Liver (tissue), 8 donors: ENCODE measurements at regions not wholly inside any gene's neighbourhood (a gene's known extent, or its start where the extent isn't known, plus 50 kb on each side); places are given as distances from the start of the nearest gene placed in this dataset.

Source experiments
- DNase-seq: peaks from one replicate; pipeline ENCODE4 v3.0.0-alpha.2; 2017; ENCODE audit warnings: low spot score
- H3K27ac ChIP-seq, 2 donors: one replicate each; pipeline ENCODE4 v1.7.0; 2013; ENCODE audit warnings: inconsistent platforms in 2 of 2, low read length in 2 of 2, control low read depth in 1 of 2, low read depth in 1 of 2, mild to moderate bottlenecking in 1 of 2
- H3K27me3 ChIP-seq, 4 donors: one replicate each; pipeline versions ENCODE4 v1.6.1 to v1.7.0; 2013; ENCODE audit warnings: low read length in 3 of 4, inconsistent platforms in 1 of 4, mild to moderate bottlenecking in 1 of 4, moderate library complexity in 1 of 4; ENCODE audit not compliant: control insufficient read depth in 4 of 4, insufficient read depth in 4 of 4
- H3K36me3 ChIP-seq, 4 donors: one replicate each; pipeline versions ENCODE4 v1.6.1 to v1.7.0; 2013; ENCODE audit warnings: low read length in 3 of 4, mild to moderate bottlenecking in 3 of 4, low read depth in 1 of 4, moderate library complexity in 1 of 4; ENCODE audit not compliant: control insufficient read depth in 4 of 4, insufficient read depth in 3 of 4
- H3K4me1 ChIP-seq, 4 donors: one replicate each; pipeline versions ENCODE4 v1.6.1 to v1.7.0; 2013; ENCODE audit warnings: low read length in 3 of 4, mild to moderate bottlenecking in 3 of 4, moderate library complexity in 1 of 4; ENCODE audit not compliant: control insufficient read depth in 4 of 4, insufficient read depth in 4 of 4
- H3K4me3 ChIP-seq, 3 donors: one replicate each; pipeline versions ENCODE4 v1.6.1 to v1.7.0; 2013; ENCODE audit warnings: low read length in 3 of 3, control low read depth in 1 of 3, low read depth in 1 of 3, mild to moderate bottlenecking in 1 of 3
- H3K9ac ChIP-seq, 2 donors: one replicate each; pipeline ENCODE4 v1.7.0; 2013; ENCODE audit warnings: low read length in 2 of 2, mild to moderate bottlenecking in 2 of 2, moderate library complexity in 2 of 2, control low read depth in 1 of 2, low read depth in 1 of 2
- H3K9me3 ChIP-seq, 4 donors: one replicate each; pipeline versions ENCODE4 v1.6.1 to v1.7.0; 2013; ENCODE audit warnings: low read length in 3 of 4; ENCODE audit not compliant: control insufficient read depth in 4 of 4
- ATF3 ChIP-seq: IDR thresholded peaks from 2 replicates; pipeline ENCODE4 v1.6.1; 2016; ENCODE audit warnings: antibody characterized with exemption
- CTCF ChIP-seq: fragments of 150-350 bp; IDR thresholded peaks from 2 replicates; pipeline ENCODE4 v1.5.1; 2017; ENCODE audit warnings: improper control_type of control experiment, low read depth, low read length; ENCODE audit not compliant: missing input control
- EGR1 ChIP-seq, 2 donors: IDR thresholded peaks; 2 replicates each; pipeline ENCODE4 v1.6.1; 2016 to 2018; ENCODE audit warnings: antibody characterized with exemption in 2 of 2, low read depth in 2 of 2
- FOXA1 ChIP-seq: IDR thresholded peaks from 2 replicates; pipeline ENCODE4 v1.6.1; 2016; ENCODE audit warnings: antibody characterized with exemption
- FOXA2 ChIP-seq: IDR thresholded peaks from 2 replicates; pipeline ENCODE4 v1.6.1; 2016; ENCODE audit warnings: antibody characterized with exemption
- GABPA ChIP-seq, 2 donors: IDR thresholded peaks in 1 of 2; conservative IDR thresholded peaks in 1 of 2; 2 replicates each; pipeline ENCODE4 v1.6.1; 2016; ENCODE audit warnings: antibody characterized with exemption in 2 of 2, mild to moderate bottlenecking in 1 of 2, moderate library complexity in 1 of 2
- HNF4A ChIP-seq, 2 donors: conservative IDR thresholded peaks; 2 replicates each; pipeline ENCODE4 v1.6.1; 2016; ENCODE audit warnings: antibody characterized with exemption in 2 of 2, mild to moderate bottlenecking in 2 of 2
- HNF4G ChIP-seq: IDR thresholded peaks from 2 replicates; pipeline ENCODE4 v1.6.1; 2016; ENCODE audit warnings: antibody characterized with exemption
- JUND ChIP-seq, 2 donors: IDR thresholded peaks; 2 replicates each; pipeline ENCODE4 v1.6.1; 2016; ENCODE audit warnings: antibody characterized with exemption in 2 of 2
- MAX ChIP-seq: IDR thresholded peaks from 2 replicates; pipeline ENCODE4 v1.6.1; 2016; ENCODE audit warnings: antibody characterized with exemption
- NR2F2 ChIP-seq: IDR thresholded peaks from 2 replicates; pipeline ENCODE4 v1.6.1; 2016; ENCODE audit warnings: antibody characterized with exemption
- RAD21 ChIP-seq, 2 donors: IDR thresholded peaks; 2 replicates each; pipeline ENCODE4 v1.6.1; 2016; ENCODE audit warnings: antibody characterized with exemption in 2 of 2, mild to moderate bottlenecking in 2 of 2
- REST ChIP-seq: IDR thresholded peaks from 2 replicates; pipeline ENCODE4 v1.6.1; 2016; ENCODE audit warnings: antibody characterized with exemption, mild to moderate bottlenecking
- RXRA ChIP-seq, 2 donors: IDR thresholded peaks; 2 replicates each; pipeline ENCODE4 v1.6.1; 2017 to 2018; ENCODE audit warnings: antibody characterized with exemption in 2 of 2, mild to moderate bottlenecking in 1 of 2
- SP1 ChIP-seq: IDR thresholded peaks from 2 replicates; pipeline ENCODE4 v1.6.1; 2018; ENCODE audit warnings: antibody characterized with exemption, mild to moderate bottlenecking
- TAF1 ChIP-seq: conservative IDR thresholded peaks from 2 replicates; pipeline ENCODE4 v1.6.1; 2016; ENCODE audit warnings: antibody characterized with exemption, mild to moderate bottlenecking
- YY1 ChIP-seq: IDR thresholded peaks from 2 replicates; pipeline ENCODE4 v1.6.1; 2016; ENCODE audit warnings: antibody characterized with exemption, mild to moderate bottlenecking
- ZBTB33 ChIP-seq: IDR thresholded peaks from 2 replicates; pipeline ENCODE4 v1.6.1; 2016; ENCODE audit warnings: antibody characterized with exemption
- WGBS: extraction: QIAGEN DNeasy Blood & Tissue Kit; methylation state at CpG from one replicate; pipeline ENCODE4 v1.1.7; 2013; 5-methylcytosine and 5-hydroxymethylcytosine counted together
- donor health status: healthy.
- donor health status: healthy.
- donor health status: healthy.
- donor health status: healthy.
- donor health status: healthy.

- Histone ChIP-seq H3K4me1 (no peaks in the 10 kb centered on the region), H3K9ac (no peak overlapping the region), H3K4me3 (no peak overlapping the region), H3K27ac (no peak overlapping the region), H3K27me3 (no peaks in the 10 kb centered on the region), H3K9me3 (no peaks in the 10 kb centered on the region), H3K36me3 (no peaks in the 10 kb centered on the region)
- WGBS = 80% methylated on average over 13 of the region's 13 CpGs
- DNase-seq = no peak
- TF ChIP-seq CTCF = no peak
- no peak for TF ChIP-seq FOXA2
- no peak for TF ChIP-seq FOXA1
- no peak for TF ChIP-seq HNF4A (conservative IDR thresholded peaks at IDR 0.05)
- TF ChIP-seq REST = no peak
- no peak for TF ChIP-seq RXRA (IDR thresholded peaks at IDR 0.05)
- no peak for TF ChIP-seq TAF1
- no peak for TF ChIP-seq EGR1 (IDR thresholded peaks at IDR 0.05; ENCODE audit: low read depth in 2 of 2)
- no peak for TF ChIP-seq JUND (IDR thresholded peaks at IDR 0.05)
- TF ChIP-seq ZBTB33 = no peak
- TF ChIP-seq NR2F2 = no peak
- TF ChIP-seq GABPA (IDR thresholded peaks at IDR 0.05 in 1 of 2, conservative IDR thresholded peaks at IDR 0.05 in 1 of 2) = no peak
- no peak for TF ChIP-seq MAX
- TF ChIP-seq RAD21 (IDR thresholded peaks at IDR 0.05) = no peak
- TF ChIP-seq HNF4G = no peak
- TF ChIP-seq SP1 = no peak
- TF ChIP-seq ATF3 = no peak
- no peak for TF ChIP-seq YY1
Measured at GRCh38 chr6:4560221-4561077, 215.8 kb upstream of the CDYL start.
